ENCODE measurements at regions not wholly inside any gene's neighbourhood (a gene's known extent, or its start where the extent isn't known, plus 50 kb on each side); places are given as distances from the start of the nearest gene placed in this dataset.

- Mint-ChIP-seq H3K4me1 (ENCODE audit: low read depth, unreplicated experiment) (peaks cover 7% of the 10 kb centered on the region), H3K27me3 (ENCODE audit: unreplicated experiment) (peaks cover 18% of the 10 kb centered on the region), H3K9me3 (ENCODE audit: low read depth, unreplicated experiment) (no peaks in the 10 kb centered on the region), H3K27ac (ENCODE audit: unreplicated experiment) (no peak overlapping the region), H3K36me3 (ENCODE audit: insufficient read depth, unreplicated experiment) (no peaks in the 10 kb centered on the region), H3K4me3 (ENCODE audit: low read depth, unreplicated experiment) (no peak overlapping the region)
- BruUV-seq (replicated peaks) = no TSS peak
- no peak for DNase-seq
- CTCF ChIA-PET = no interaction called here
- TF ChIP-seq CTCF (IDR thresholded peaks at IDR 0.05; ENCODE audit: unreplicated experiment) = no peak
- intact Hi-C loops (cut with micrococcal nuclease; ENCODE audit: unreplicated experiment) = no loop called here
Measured at GRCh38 chr4:139606103-139606502, 50.1 kb upstream of the SETD7 start.
